ENCODE measurements at regions not wholly inside any gene's neighbourhood (a gene's known extent, or its start where the extent isn't known, plus 50 kb on each side); places are given as distances from the start of the nearest gene placed in this dataset.

DNA sequence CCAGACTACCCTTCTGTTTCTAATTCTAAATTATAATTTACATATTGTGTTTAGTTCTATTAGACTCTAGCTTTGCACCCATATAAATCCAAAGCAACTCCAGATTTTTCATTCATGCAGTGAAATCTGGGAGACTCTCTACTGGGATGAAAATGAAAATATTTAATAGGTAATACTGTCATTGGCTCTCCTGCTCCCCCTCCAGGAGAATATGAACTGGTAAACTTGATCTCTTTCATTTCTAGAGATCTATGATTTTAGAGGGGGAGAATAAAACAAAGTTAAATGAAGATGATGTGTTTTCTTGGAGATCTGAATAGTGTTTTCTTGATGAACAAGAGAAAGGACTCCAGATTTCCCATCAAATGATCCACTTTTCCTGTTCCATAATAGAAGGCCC lies 104.3 kb upstream of the TMCC3 start:
- Histone ChIP-seq H3K36me3 (no peaks in the 10 kb centered on the region), H3K27ac (no peak overlapping the region)
- TF ChIP-seq, protein P1, sequence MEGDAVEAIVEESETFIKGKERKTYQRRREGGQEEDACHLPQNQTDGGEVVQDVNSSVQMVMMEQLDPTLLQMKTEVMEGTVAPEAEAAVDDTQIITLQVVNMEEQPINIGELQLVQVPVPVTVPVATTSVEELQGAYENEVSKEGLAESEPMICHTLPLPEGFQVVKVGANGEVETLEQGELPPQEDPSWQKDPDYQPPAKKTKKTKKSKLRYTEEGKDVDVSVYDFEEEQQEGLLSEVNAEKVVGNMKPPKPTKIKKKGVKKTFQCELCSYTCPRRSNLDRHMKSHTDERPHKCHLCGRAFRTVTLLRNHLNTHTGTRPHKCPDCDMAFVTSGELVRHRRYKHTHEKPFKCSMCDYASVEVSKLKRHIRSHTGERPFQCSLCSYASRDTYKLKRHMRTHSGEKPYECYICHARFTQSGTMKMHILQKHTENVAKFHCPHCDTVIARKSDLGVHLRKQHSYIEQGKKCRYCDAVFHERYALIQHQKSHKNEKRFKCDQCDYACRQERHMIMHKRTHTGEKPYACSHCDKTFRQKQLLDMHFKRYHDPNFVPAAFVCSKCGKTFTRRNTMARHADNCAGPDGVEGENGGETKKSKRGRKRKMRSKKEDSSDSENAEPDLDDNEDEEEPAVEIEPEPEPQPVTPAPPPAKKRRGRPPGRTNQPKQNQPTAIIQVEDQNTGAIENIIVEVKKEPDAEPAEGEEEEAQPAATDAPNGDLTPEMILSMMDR (IDR thresholded peaks at IDR 0.05): no peak
- no peak for TF ChIP-seq POLR2A (IDR thresholded peaks at IDR 0.05)
- TF ChIP-seq EP300 (IDR thresholded peaks at IDR 0.05): no peak
- TF ChIP-seq POLR2AphosphoS5 (IDR thresholded peaks at IDR 0.05): no peak

DNA sequence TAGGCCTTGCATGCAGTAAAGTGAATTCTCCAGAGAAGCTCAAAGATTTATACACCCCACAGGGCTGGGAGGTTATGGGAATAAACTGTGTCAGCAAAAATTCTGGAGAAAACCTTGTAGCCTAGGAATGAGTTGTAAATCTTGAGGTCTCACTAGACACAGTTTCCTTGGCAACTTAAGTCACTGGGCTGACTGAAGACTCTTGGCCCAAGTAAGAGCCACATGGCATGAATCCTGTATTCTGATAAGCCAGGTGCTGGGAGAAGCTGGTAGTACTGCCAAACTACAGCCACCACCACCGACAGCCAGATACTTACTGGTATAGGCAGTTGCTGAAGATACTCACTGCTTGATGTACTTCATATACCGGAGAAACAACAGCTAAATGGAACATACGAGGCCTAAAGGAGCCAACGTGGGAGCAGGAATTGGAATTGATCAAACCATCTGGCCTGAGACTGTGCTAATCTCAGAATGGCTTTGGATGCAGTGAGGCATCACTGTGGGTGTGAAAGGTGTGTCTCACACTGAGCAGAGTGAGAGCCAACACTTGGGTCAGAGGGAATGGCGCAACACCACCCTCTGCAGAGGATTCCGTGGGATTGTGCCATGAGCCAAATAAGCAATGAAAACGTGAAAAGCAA lies 102.8 kb upstream of the TMCC3 start:
- DNase-seq (ENCODE audit: low spot score in 2 of 2): no peak
- Histone ChIP-seq H3K4me1 (no peaks in the 10 kb centered on the region), H3K27me3 (no peaks in the 10 kb centered on the region), H3K4me3 (no peak overlapping the region), H3K36me3 (no peaks in the 10 kb centered on the region), H3K9me3 (no peaks in the 10 kb centered on the region), H3K27ac (no peak overlapping the region)
- TF ChIP-seq, protein P1 (IDR thresholded peaks at IDR 0.05): no peak
- TF ChIP-seq POLR2AphosphoS5 (IDR thresholded peaks at IDR 0.05): no peak
- TF ChIP-seq EP300 (IDR thresholded peaks at IDR 0.05): no peak
- TF ChIP-seq POLR2A (IDR thresholded peaks at IDR 0.05): no peak
- 51% methylated on average over 7 of the region's 7 CpGs for WGBS

More for the DNA sequence above, 104.3 kb upstream of the TMCC3 start:
- Histone ChIP-seq H3K4me3 (no peak overlapping the region), H3K9me3 (no peaks in the 10 kb centered on the region), H3K27me3 (no peaks in the 10 kb centered on the region), H3K4me1 (no peaks in the 10 kb centered on the region)
- DNase-seq (ENCODE audit: low spot score in 2 of 2): no peak

DNA sequence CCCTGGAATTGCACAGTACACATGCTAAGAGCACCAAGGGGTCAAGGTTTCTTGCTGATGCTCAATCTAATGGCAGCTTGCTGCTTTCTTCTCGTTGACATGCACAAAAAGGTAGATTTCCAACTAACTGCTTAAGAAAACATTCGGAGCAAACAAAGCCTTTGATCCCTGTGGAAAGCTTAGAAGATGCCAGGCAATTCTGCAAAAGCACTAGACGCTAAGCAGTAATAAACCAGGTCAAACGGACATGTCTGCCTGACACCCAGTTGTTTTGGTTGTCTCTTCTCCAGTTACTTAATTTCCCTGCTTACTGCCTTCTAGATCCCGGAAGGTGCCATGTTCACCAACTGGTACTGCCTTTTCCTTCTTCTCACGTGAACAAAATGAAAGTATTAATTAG lies 100.5 kb upstream of the TMCC3 start:
- no peaks in the 10 kb centered on the region for H3K27me3 ChIP-seq
- no peak overlapping the region for H3K4me3 ChIP-seq
- 80% methylated on average over 6 of the region's 6 CpGs for WGBS
- no peak for TF ChIP-seq POLR2AphosphoS5 (IDR thresholded peaks at IDR 0.05)
- TF ChIP-seq EP300 (IDR thresholded peaks at IDR 0.05): no peak
- TF ChIP-seq POLR2A (IDR thresholded peaks at IDR 0.05): no peak
- TF ChIP-seq, protein P1 (IDR thresholded peaks at IDR 0.05): no peak
- no peaks in the 10 kb centered on the region for H3K9me3 ChIP-seq
- no peak for DNase-seq (ENCODE audit: low spot score in 2 of 2)
- no peaks in the 10 kb centered on the region for H3K36me3 ChIP-seq
- no peak overlapping the region for H3K27ac ChIP-seq
- no peaks in the 10 kb centered on the region for H3K4me1 ChIP-seq

DNA sequence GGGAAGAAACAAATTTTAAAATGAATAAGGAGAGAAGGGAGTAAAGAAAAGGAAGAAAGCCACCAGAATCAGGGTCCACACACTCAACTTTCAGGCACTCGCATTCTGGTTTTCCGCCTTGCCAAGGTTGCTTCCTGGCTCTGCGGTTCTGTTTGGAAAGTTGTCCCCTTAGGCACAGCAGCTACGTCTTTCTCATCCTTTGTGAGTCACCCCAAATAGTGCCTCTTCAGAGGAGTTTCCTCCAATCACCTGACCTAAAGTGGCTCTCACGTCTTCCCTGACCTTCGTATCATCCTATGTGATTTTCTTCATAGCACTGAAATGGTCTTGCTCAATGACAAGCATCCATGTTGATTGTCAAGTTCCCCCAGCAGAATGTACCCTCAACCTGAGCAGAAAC lies 99.5 kb upstream of the TMCC3 start:
- no peak overlapping the region for H3K4me3 ChIP-seq
- no peaks in the 10 kb centered on the region for H3K36me3 ChIP-seq
- WGBS: 67% methylated on average over 6 of the region's 6 CpGs

DNA sequence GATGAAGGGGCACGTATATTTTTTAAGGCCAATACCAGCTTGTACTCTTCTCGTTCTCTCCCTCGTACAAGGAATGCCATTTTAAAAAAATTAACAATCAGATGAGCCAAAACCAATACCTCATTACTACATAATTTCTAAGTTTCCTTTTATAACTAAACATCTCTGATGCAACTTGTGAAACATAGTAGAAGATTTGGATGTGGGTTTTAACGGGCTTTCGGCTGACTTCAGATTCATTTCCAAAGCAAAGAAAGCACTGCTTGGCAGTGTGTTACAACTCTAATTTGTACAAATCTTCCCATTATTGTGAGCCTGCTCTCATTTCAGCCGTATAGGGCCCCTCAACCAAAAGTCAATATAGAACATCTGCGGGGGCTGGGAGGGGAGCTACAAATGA lies 99.1 kb upstream of the TMCC3 start:
- TF ChIP-seq, protein P1 (IDR thresholded peaks at IDR 0.05): no peak
- TF ChIP-seq POLR2AphosphoS5 (IDR thresholded peaks at IDR 0.05) (no peak), EP300 (IDR thresholded peaks at IDR 0.05) (no peak), POLR2A (IDR thresholded peaks at IDR 0.05) (no peak)
- no peak overlapping the region for H3K27ac ChIP-seq
- no peaks in the 10 kb centered on the region for H3K36me3 ChIP-seq
- DNase-seq (ENCODE audit: low spot score in 2 of 2): no peak
- H3K4me3 ChIP-seq: no peak overlapping the region
- 86% methylated on average over 7 of the region's 7 CpGs for WGBS
- H3K27me3 ChIP-seq: no peaks in the 10 kb centered on the region
- H3K4me1 ChIP-seq: no peaks in the 10 kb centered on the region
- H3K9me3 ChIP-seq: no peaks in the 10 kb centered on the region

More for the DNA sequence above, 99.5 kb upstream of the TMCC3 start:
- no peaks in the 10 kb centered on the region for H3K9me3 ChIP-seq
- no peak overlapping the region for H3K27ac ChIP-seq
- TF ChIP-seq POLR2A (IDR thresholded peaks at IDR 0.05): no peak
- TF ChIP-seq, protein P1 (IDR thresholded peaks at IDR 0.05): no peak
- no peaks in the 10 kb centered on the region for H3K27me3 ChIP-seq
- no peak for DNase-seq (ENCODE audit: low spot score in 2 of 2)
- no peaks in the 10 kb centered on the region for H3K4me1 ChIP-seq

All from suprapubic skin (tissue), 4 donors.